CD4-positive, CD25-positive, alpha-beta regulatory T cell (primary cell): ENCODE measurements at regions not wholly inside any gene's neighbourhood (a gene's known extent, or its start where the extent isn't known, plus 50 kb on each side); places are given as distances from the start of the nearest gene placed in this dataset.

Experiments used
- ATAC-seq, 2 donors: fragments of 150-1000 bp; cut with Tn5 transposase; one replicate each; pipeline ENCODE4 v1.10.0; 2021; ENCODE audit warnings: low read depth in 2 of 2, moderate number of reproducible peaks in 2 of 2, moderate library complexity in 1 of 2
- DNase-seq, 3 donors: peaks; one replicate each; pipeline versions ENCODE4 v3.0.0 to v3.0.0-alpha.2; 2012 to 2022; ENCODE audit warnings: mixed read lengths in 1 of 3
- H3K27ac ChIP-seq: one replicate; pipeline ENCODE4 v1.7.0; 2013; ENCODE audit warnings: mild to moderate bottlenecking, low read length; ENCODE audit not compliant: insufficient read depth, poor library complexity, severe bottlenecking
- H3K27me3 ChIP-seq: one replicate; pipeline ENCODE4 v1.7.0; 2013; ENCODE audit warnings: low read length; ENCODE audit not compliant: control insufficient read depth, insufficient read depth
- H3K36me3 ChIP-seq: one replicate; pipeline ENCODE4 v1.7.0; 2013; ENCODE audit warnings: mild to moderate bottlenecking, low read length, moderate library complexity; ENCODE audit not compliant: control insufficient read depth, insufficient read depth
- H3K4me1 ChIP-seq: 2 replicates; pipeline ENCODE4 v1.7.0; 2013; ENCODE audit warnings: mild to moderate bottlenecking, low read length; ENCODE audit not compliant: insufficient read depth, control insufficient read depth, poor library complexity, severe bottlenecking
- H3K4me3 ChIP-seq: one replicate; pipeline ENCODE4 v1.7.0; 2013; ENCODE audit warnings: low read depth, mild to moderate bottlenecking, low read length, moderate library complexity
- H3K9me3 ChIP-seq, 2 experiments: 1 replicate in 1 of 2; 2 replicates in 1 of 2; pipeline ENCODE4 v1.7.0; 2013; ENCODE audit warnings: low read length in 2 of 2, mild to moderate bottlenecking in 1 of 2, moderate library complexity in 1 of 2; ENCODE audit not compliant: control insufficient read depth in 2 of 2
- H3K27ac Mint-ChIP-seq, 3 donors: one replicate each; pipeline ENCODE4 v1.8.0; 2020 to 2022; ENCODE audit warnings: mild to moderate bottlenecking in 3 of 3, mixed read lengths in 3 of 3, moderate library complexity in 2 of 3
- H3K27me3 Mint-ChIP-seq: one replicate; pipeline ENCODE4 v1.8.0; 2022; ENCODE audit warnings: mild to moderate bottlenecking, mixed read lengths
- H3K36me3 Mint-ChIP-seq: one replicate; pipeline ENCODE4 v1.8.0; 2020; ENCODE audit warnings: mixed read lengths
- H3K4me1 Mint-ChIP-seq, 4 donors: one replicate each; pipeline ENCODE4 v1.8.0; 2020 to 2022; ENCODE audit warnings: mixed read lengths in 4 of 4, mild to moderate bottlenecking in 1 of 4
- H3K4me3 Mint-ChIP-seq, 4 donors: one replicate each; pipeline ENCODE4 v1.8.0; 2020 to 2022; ENCODE audit warnings: mild to moderate bottlenecking in 4 of 4, mixed read lengths in 4 of 4, moderate library complexity in 3 of 4
- H3K9me3 Mint-ChIP-seq, 7 donors: one replicate each; pipeline ENCODE4 v1.8.0; 2020 to 2022; ENCODE audit warnings: mixed read lengths in 7 of 7, mild to moderate bottlenecking in 3 of 7, moderate library complexity in 2 of 7

DNA sequence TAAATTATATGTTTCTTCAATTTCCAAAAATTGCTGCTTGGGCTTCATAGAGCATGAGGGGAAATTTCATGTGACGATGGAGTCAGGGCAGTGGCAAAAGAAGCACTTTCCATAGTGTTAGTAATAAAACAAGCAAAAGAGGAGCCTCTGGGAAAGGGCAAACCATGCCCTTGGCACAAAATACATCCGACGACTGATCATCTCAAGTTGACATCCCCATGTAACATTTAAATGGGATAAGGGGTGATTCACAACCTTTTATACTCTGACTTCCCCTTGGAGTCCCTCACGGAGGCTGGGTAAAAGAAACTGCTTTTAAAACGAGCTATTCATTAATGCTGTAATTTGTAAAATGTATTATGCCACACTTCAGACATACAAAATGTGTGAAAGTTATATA is 161.4 kb upstream of the DMRT1 start:
- Mint-ChIP-seq H3K36me3 (peaks cover 5% of the 10 kb centered on the region), H3K4me1 (peaks cover 10 to 16% (median 12%) of the 10 kb centered on the region in 4 donors)

DNA sequence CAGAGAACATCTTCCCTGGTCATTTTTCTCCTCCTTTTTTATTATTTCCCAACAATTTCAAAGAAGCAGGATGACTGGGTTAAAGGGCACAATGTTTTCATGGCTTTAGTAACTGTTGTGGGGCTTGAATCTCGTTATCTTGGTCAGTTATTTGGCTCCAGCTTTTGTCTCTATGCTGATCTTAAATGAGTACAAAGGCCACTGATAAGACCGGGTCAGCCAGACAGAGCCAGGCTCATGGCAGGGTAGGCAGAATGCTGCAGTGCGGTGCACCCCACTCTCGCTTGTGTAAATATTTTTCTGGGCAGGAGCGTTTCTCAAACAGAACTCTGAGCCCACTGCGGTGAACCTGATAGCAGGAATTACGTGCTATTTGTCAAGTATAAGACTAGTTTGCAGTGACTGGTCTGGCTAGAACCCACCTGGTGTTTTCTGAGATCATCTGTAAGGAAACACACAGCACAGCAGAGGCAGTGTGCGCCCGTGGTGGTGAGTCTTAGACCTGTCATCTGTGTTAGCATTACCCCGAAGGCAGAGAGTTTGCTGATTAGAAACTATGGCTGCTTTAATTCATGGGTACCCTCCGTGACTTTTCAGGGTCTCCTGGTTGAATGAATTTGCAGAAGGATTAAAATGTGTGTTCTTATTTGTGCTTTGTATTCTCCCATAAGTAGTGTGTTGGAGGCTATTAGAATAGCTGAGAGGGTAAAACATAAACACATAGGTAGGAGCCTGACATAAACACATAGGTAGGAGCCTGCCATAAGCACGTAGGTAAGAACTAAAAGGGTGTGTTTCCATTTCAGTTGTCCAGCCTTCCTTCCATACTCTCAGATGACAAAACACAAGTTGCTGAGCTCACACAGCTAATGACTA is 158.6 kb upstream of the DMRT1 start:
- Histone ChIP-seq H3K27me3 (no peaks in the 10 kb centered on the region), H3K36me3 (no peaks in the 10 kb centered on the region), H3K4me3 (no peak overlapping the region), H3K9me3 (no peaks in the 10 kb centered on the region), H3K4me1 (peaks cover under 1% of the 10 kb centered on the region), H3K27ac (no peak overlapping the region)
- DNase-seq (no peak), ATAC-seq (no peak)
- H3K4me3 Mint-ChIP-seq, result no peak overlapping the region
- no peak overlapping the region for H3K27ac Mint-ChIP-seq
- H3K4me1 Mint-ChIP-seq, result peaks cover 0 to 7% (median 2%) of the 10 kb centered on the region in 4 donors
- H3K27me3 Mint-ChIP-seq, result peaks cover 10% of the 10 kb centered on the region
- peaks cover 5% of the 10 kb centered on the region for H3K36me3 Mint-ChIP-seq
- peaks cover 0 to 2% (median 0%) of the 10 kb centered on the region in 7 donors for H3K9me3 Mint-ChIP-seq

More for the DNA sequence above, 161.4 kb upstream of the DMRT1 start:
- no peaks in the 10 kb centered on the region for H3K36me3 ChIP-seq
- Mint-ChIP-seq H3K4me3 (peak overlapping the region in 1 of 4 donors; percentile 5), H3K27ac (no peak overlapping the region), H3K9me3 (peaks cover 0 to 2% (median 0%) of the 10 kb centered on the region in 7 donors), H3K27me3 (peaks cover 6% of the 10 kb centered on the region)
- H3K27ac ChIP-seq, result no peak overlapping the region
- no peak overlapping the region for H3K4me3 ChIP-seq
- ATAC-seq (no peak), DNase-seq (no peak)
- H3K4me1 ChIP-seq, result peaks cover 6% of the 10 kb centered on the region
- no peaks in the 10 kb centered on the region for H3K27me3 ChIP-seq
- H3K9me3 ChIP-seq, result no peaks in the 10 kb centered on the region

DNA sequence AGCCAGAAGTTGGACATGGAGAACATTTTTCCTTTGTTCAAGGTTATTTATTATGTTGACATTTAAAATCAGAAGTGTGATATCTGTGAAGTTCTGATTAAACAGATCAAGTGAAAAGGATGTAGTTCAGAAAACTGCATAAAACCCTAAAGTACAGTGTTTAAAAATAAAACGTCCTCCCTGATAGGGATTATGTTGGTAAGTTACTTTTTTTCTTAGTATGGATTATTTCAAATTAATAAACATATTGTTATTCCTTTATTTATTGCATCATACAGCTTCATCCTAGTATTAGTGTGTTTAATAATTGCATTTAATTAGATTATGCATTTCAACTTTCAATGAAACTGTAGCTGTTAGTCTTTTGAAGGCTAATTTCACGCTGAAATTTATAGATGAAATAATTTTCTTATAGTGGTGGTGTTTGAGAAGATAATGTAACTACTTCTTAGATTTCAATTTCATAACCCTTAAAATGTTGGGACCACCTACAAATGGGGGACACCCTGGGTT is 157.9 kb upstream of the DMRT1 start:
- Mint-ChIP-seq H3K27me3 (peaks cover 10% of the 10 kb centered on the region), H3K4me3 (no peak overlapping the region), H3K4me1 (peaks cover 0 to 4% (median 2%) of the 10 kb centered on the region in 4 donors), H3K36me3 (peaks cover 5% of the 10 kb centered on the region), H3K27ac (no peak overlapping the region), H3K9me3 (peaks cover 0 to 2% (median 0%) of the 10 kb centered on the region in 7 donors)
- Histone ChIP-seq H3K4me3 (no peak overlapping the region), H3K4me1 (no peaks in the 10 kb centered on the region), H3K27ac (no peak overlapping the region), H3K27me3 (no peaks in the 10 kb centered on the region), H3K36me3 (no peaks in the 10 kb centered on the region), H3K9me3 (no peaks in the 10 kb centered on the region)
- no peak for DNase-seq
- ATAC-seq, result no peak

DNA sequence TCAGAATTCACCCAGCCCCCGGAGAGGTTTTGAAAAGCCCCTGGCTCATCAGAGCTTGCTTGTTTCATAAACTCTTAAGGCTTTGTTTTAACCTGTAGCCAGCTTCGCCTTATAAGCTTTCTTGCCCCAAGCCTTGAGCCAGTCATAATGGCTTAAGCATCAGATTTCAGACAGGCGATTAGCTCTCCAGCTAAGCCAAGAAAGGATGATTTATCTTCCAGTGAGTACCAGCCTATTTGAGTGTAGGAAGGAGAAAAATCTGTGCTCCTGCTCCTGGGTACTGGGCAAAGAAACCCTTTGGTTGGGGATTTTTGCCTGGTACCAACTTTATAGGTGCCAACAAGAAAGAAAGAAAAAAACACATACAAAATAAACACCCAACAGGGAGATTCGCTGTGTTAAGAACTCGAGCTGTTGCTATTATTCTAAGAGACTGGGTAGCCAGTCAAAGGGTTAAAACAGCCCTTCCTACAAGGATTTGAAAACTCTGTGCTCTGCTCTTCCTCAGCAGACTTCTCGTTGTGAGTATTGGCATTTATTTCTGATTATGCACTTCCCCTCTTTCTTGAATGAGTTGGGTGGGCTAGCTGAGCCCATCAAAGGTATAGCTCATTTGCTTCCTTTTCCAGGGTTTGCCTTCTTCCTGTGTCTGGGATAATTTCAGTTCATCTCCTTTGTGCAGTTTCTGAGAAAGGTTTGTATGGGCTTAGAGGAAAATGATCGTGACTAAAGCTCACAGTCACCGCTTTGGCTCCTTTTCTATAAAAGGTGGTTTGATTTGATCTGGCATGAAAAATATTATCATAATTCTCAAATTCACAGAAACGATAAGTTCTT is 157.2 kb upstream of the DMRT1 start:
- DNase-seq, result no peak
- no peak overlapping the region for H3K27ac ChIP-seq
- H3K4me1 ChIP-seq, result no peaks in the 10 kb centered on the region
- Mint-ChIP-seq H3K27me3 (peaks cover 10% of the 10 kb centered on the region), H3K4me1 (peaks cover 0 to 4% (median 0%) of the 10 kb centered on the region in 4 donors), H3K9me3 (no peaks in the 10 kb centered on the region), H3K36me3 (no peaks in the 10 kb centered on the region), H3K27ac (no peak overlapping the region), H3K4me3 (no peak overlapping the region)
- H3K27me3 ChIP-seq, result no peaks in the 10 kb centered on the region
- no peaks in the 10 kb centered on the region for H3K36me3 ChIP-seq
- H3K9me3 ChIP-seq, result no peaks in the 10 kb centered on the region
- H3K4me3 ChIP-seq, result no peak overlapping the region
- ATAC-seq, result no peak

DNA sequence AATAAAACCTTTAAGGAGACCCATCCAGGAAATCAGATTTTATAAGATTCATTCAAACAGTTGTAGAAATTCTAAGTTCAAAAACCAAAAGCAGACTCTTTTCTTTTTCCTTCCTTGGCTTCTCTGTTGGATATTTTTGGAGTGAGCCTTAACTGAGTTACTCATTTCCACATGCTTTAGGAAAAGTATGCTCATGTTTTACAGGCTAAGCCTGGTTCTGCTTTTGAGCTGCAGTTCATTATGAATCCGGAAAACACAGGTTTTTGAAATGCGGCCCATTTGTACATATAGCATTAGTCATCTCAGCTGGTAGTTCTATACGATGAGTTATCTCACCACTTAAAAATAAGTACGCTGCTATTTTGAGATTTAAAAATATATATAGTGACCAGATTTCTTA is 156.6 kb upstream of the DMRT1 start:
- DNase-seq, result no peak
- H3K9me3 ChIP-seq, result no peaks in the 10 kb centered on the region
- peaks cover 0 to 4% (median 0%) of the 10 kb centered on the region in 4 donors for H3K4me1 Mint-ChIP-seq
- peaks cover 10% of the 10 kb centered on the region for H3K27me3 Mint-ChIP-seq
- H3K27ac ChIP-seq, result no peak overlapping the region
- H3K27ac Mint-ChIP-seq, result no peak overlapping the region
- no peak for ATAC-seq
- H3K4me3 ChIP-seq, result no peak overlapping the region
- H3K36me3 ChIP-seq, result no peaks in the 10 kb centered on the region
- no peaks in the 10 kb centered on the region for H3K4me1 ChIP-seq
- no peaks in the 10 kb centered on the region for H3K27me3 ChIP-seq
- H3K36me3 Mint-ChIP-seq, result no peaks in the 10 kb centered on the region
- no peaks in the 10 kb centered on the region for H3K9me3 Mint-ChIP-seq
- no peak overlapping the region for H3K4me3 Mint-ChIP-seq

DNA sequence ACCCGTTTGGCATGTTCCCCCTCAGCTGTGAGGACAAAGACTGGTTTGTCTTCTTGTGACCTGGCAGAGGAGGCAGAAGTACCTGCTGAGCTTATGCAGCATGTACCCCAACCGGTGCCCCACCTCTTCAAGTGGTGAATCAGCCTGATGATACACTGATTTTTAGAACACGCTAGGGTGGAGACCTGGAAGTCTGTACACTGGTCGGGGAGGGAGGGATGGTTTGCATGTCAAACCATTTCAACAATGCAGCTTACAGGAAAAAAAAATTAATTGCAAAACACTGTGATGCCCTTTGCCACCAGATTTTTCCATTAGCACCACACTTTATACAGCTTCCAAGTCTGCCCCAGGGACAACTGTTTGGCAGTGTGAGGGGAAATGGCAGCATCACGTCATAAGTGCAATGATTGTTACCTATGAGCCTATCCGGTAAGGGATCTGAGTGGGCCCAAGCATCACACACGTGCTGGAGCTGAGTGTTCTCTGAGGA is 155.1 kb upstream of the DMRT1 start:
- peaks cover 0 to 4% (median 0%) of the 10 kb centered on the region in 4 donors for H3K4me1 Mint-ChIP-seq
- ATAC-seq, result no peak
- H3K9me3 ChIP-seq, result no peaks in the 10 kb centered on the region
- H3K27me3 Mint-ChIP-seq, result peaks cover 10% of the 10 kb centered on the region
- H3K27me3 ChIP-seq, result no peaks in the 10 kb centered on the region
- DNase-seq, result no peak
- H3K27ac ChIP-seq, result no peak overlapping the region
- no peak overlapping the region for H3K4me3 ChIP-seq
- H3K27ac Mint-ChIP-seq, result no peak overlapping the region
- no peaks in the 10 kb centered on the region for H3K9me3 Mint-ChIP-seq
- H3K4me1 ChIP-seq, result no peaks in the 10 kb centered on the region
- no peaks in the 10 kb centered on the region for H3K36me3 Mint-ChIP-seq
- H3K4me3 Mint-ChIP-seq, result no peak overlapping the region
- H3K36me3 ChIP-seq, result no peaks in the 10 kb centered on the region

DNA sequence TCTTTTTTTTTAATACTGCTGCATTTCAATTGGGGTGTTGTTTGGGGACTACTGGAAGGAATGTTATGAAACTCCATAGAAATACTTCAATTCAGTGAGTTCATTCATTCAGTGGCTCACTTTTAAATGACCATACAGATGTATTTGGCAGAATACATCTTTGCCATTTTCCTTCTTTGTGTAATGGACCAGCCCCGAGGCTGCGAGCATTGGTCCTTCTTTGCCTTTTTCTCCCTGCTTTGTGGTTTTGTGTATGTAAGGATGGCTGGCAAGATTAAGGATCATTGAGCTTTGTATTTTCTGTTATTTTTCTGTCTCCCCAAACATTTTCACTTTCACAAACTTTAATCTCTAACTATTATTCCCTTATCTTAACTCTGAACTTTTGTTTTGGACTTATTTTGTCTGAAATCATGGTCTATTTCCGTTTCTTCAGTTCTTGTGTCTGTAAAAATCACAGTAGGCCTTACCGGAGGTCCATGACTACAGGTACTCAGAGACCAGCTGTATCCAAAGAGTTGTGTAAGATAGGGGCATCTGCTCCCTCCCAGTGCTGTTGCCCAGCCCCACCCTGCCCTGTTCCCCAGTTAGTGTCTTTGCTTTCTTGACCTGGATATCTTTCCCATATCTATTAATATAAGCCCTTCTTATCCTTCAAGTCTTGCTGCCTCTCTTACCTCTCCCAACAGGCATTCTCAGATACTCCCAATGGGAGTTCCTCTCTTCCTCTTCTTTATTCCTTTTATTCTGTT is 154.3 kb upstream of the DMRT1 start:
- Mint-ChIP-seq H3K36me3 (no peaks in the 10 kb centered on the region), H3K4me3 (no peak overlapping the region), H3K4me1 (peaks cover 0 to 4% (median 0%) of the 10 kb centered on the region in 4 donors), H3K27ac (no peak overlapping the region), H3K9me3 (no peaks in the 10 kb centered on the region), H3K27me3 (peaks cover 10% of the 10 kb centered on the region)
- H3K9me3 ChIP-seq, result no peaks in the 10 kb centered on the region
- DNase-seq, result no peak
- no peaks in the 10 kb centered on the region for H3K36me3 ChIP-seq
- H3K4me3 ChIP-seq, result no peak overlapping the region
- no peak for ATAC-seq
- H3K27me3 ChIP-seq, result no peaks in the 10 kb centered on the region
- no peak overlapping the region for H3K27ac ChIP-seq
- H3K4me1 ChIP-seq, result no peaks in the 10 kb centered on the region
